GM19035 (cell line): ENCODE measurements at regions not wholly inside any gene's neighbourhood (a gene's known extent, or its start where the extent isn't known, plus 50 kb on each side); places are given as distances from the start of the nearest gene placed in this dataset.
"Not testable (repeated sequence)": the region's sequence is repeated elsewhere in the genome, so short reads cannot be mapped to it uniquely, and the experiment has no call there.

Experiments used
- ATAC-seq: cut with Tn5 transposase; IDR thresholded peaks from one replicate; pipeline ENCODE4 v1.9.1; 2021; ENCODE audit not compliant: unreplicated experiment

DNA sequence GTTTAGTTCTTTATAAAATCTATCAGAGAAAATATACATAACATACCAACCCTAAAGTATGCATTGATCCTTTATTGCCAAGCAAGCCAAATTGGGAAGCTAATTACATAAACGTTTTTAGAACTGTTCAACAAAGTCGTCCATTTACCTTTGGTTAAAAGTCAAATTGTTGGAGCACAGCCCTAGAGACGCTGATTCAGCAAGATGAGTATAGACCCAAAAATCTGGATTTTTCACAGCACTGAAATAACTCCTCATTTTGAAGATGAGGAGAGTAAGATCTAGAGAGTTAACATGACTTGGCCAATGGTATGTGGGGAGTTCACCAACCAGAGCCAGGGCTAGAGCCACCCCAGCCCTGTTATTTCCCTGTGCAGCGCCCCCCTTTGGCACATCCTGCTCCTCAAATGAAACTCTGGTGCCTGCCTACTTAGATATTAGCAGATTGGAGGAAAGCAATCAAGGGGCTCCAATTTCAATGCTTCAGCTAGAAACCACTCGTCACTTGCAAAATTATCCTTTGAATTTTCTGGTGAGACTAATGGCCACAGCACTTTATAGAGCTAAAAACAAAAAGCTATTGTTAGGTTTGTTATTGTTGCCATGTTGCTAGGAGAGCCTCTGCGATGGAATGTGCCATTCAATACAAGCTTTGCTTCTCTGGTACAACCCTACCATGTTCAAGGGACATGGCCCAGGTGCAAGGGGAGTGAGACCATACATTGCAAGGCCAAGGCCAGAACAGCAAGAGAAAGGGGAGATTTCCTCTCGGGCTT, 132.6 kb upstream of the ZEB1 start:
- ATAC-seq, result no peak

DNA sequence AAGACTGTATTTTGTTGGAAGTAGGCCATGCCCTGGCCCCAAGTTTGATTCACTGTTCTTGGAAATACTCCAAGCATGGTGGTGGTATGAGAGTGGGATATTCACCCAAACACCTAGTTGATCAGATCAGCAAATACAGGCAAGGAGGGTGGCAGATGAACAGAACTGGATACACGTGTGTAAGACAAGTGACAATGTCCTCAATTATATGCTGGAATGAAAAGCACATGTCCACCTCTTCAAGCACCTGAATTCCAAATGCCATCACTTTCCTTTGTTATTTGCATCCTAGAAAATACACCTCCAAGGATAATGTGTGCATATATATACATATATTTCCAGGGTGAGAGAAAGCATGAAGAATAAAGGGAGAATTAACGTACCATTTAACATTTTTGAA, 131.8 kb upstream of the ZEB1 start:
- no peak for ATAC-seq

DNA sequence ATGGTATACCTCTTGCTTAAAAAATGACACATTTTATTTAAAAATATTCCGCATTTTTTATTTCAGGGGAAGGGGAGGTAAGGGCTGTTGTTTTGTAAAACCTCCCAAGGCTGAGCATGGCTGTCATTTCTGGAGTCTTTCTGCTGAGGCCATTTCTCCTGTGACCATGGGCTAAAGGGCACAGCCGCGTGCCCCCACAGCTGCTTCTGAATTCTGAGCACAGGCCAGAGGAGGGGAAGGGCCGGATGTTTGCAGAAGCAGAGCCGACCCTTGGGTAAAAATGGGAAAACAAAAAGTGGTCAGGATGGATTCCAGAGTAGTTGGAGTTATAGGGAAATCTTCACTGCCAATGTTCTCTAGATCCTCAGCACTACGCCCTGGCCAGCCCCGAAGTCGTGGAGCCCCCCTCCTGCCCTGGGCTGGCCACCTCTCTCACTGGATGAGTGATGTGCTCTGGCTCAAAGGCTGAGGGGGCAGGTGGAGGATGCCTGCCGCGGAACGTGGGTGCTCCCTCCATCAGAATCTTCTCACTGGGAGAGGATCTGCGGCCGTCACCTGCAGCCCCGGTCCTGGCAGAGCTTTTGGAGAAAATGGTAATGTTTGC, 131.3 kb upstream of the ZEB1 start:
- no peak for ATAC-seq

DNA sequence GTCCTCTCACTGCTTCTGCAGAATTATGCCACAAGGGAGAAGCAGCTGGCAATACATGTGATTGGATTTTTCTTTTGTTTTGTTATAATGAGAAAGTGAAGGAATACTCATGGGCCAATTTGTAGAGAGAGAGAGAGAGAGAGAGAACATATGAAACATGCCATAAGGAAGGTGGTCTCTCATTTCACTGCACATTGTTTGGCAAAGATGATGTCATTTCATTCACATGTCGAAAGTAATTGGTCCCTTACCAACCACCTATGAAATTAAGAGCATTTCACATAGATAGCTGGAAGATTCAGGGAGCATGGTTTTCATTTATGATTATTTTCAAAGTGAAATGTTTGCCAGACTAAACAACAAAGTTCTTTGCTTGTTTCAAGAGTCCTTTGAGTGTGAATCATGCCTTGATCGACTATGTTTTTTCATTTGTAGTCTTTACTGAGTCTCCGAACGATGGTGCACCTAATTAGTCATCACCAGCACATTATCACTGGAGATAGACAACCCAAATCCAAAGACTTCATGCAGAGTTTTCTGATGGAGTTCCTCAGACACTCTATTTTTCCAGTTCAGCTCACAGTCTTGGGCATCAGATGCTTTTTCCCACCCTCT, 130.1 kb upstream of the ZEB1 start:
- no peak for ATAC-seq

DNA sequence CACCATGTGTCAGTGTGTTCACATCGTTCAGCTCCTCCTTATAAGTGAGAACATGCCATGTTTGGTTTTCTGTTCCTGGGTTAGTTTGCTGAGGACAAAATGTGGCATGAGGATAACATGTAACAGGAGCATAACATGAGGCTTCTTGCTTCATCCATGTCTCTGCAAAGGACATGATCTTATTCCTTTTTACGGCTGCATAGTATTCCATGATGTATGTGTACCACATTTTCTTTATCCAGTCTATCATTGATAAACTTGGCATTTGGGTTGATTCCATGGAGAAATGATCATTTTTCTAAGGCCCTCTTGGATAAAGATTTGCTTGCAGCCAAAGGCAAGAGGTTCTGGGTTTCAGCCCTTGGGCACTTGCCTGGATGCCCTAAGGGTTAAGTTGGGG, 128.5 kb upstream of the ZEB1 start:
- ATAC-seq, result no peak

DNA sequence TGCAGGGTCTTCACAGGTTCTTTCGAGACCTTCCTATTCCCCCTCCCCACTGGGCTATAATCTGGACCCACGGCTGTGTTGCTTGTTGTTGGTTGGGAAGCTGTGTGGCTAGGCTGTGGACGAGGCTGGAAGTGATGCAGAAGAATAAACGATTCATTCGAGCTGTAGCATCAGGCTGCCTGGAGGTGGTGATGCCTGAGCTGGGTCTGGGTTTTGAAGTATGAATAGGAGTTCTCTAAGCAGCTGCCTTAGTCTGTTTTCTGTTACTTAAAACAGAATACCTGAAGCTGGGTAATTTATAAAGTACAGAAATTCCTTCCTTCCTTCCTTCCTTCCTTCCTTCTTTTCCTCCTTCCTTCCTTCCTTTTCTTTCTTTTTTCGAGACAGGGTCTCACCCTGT, 126.5 kb upstream of the ZEB1 start:
- ATAC-seq, result no peak

DNA sequence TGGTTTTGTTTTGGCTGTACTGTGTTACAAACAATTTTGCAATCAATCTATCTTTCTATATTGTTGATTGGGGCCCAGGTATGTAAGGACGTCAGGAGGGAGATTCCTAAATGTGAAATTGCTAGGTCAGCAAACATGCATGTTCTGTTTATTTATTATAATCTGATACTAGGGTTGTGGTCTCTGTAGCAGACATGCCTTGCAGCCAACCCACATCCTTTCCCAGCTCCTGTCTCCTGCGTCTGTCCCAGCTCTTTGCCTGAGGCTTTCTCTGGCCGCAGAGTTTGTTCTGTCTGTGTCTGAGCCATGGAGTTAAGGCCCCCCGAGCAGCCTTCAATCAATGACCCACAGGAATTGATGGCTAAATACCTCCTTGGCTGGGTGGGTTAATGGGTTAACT, 124.0 kb upstream of the ZEB1 start:
- ATAC-seq, result no peak

DNA sequence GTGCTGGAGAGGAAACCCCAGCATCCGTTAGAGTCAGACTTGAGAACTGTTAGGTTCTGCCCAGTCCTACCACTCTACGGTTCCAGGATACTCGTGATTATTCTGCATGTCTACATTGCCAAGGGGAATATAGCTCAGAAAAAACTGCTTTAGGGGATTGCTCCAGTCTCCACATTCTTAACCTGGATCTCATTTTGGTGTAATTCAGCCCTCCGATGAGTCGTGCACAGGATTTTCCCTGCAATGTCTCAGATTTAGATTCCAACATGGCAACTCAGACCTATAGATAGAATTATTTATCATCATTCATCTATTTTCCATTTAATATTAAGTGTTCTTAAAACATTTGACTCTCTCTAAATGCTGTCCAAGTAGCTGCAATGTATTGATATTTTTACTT, 121.1 kb upstream of the ZEB1 start:
- ATAC-seq, result no peak

DNA sequence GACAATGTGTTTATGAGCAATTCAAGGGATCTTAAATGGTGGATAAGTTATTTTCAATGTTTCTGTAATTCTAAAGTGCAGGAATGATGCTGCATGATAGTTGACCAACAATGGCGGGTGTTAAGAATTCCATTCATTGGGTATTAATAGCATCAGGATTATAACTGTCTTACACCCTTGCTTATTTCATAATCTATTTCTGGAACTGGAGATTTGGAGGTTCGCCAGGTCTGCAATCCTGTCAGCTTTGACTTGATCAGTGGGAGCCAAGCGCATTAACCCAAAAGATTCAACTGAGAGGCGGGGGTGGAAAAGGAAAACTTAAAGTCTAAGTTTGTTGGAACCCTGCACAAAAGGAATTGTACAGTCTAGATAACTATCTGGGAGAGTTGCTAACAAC, 114.9 kb upstream of the ZEB1 start:
- no peak for ATAC-seq

DNA sequence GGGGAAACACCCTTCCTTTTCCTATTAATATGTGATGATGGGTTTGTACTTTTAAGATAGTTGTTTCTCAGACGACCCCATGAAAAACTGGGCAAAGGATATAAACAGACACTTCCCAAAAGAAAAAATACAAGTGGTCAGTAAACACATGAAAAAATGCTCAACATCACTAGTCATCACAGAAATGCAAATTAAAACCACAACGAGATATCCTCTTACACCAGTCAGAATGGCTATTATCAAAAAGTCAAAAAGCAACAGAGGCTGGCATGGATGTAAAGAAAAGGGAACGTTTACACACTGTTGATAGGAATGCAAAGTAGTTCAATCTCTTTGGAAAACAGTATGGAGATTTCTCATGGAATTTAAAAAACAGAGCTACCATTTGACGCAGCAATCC, 111.4 kb upstream of the ZEB1 start:
- no peak for ATAC-seq

DNA sequence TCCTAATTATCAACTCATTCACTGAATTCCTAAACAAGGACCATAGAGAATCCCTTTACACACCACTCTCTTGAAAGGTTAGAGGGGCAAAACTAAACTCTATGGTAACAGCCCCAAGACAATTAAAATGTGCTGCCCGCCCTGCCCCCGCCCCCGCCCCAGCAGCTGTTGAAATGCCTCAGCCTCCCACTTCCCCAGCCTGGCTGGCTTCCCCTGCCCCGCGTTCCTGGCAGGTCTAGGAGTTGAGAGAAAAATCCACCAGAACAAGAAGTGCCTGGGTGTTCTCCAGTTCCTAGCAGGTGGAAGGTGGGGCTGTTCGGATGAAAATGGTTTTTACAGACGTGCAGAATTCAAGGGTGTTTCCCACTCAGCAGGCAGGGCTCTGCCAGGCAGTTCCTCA, 109.5 kb upstream of the ZEB1 start:
- no peak for ATAC-seq

DNA sequence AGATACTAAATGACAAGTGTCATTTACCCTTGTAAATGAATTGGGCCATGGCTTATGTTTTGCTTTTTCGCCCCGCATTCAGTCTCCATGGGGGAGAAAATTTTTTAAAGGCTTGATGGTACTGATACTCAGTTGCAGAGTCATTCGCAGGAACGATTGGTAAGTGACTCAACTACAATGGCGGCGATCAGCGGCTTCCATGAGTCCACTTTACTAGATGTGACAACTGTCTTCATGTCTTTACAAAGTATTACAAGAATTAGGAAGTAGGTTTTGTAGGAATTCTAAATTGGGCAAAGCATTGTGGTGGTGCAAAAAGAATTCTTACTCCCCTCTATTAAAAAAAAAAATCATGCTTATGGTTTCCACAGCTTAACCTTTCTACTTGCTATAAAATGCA, 108.8 kb upstream of the ZEB1 start:
- ATAC-seq, result no peak

DNA sequence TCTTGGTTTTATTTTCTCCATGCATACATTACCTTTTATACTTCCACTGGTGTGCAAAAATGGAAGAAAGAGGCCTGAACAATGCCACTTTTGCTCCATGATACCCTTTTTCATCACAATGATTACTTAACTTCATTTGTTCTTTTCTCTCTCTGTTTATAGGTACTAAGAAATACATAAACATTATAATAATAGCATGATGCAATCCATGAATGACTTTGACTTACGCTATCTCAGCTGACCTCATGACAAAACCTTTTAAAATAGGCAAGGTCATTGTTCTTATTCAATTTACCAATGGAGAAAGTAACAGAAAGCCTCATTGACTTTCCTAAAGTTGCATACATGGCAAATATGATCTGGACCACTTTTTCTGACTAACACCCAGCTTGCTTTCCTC, 105.1 kb upstream of the ZEB1 start:
- ATAC-seq, result no peak

DNA sequence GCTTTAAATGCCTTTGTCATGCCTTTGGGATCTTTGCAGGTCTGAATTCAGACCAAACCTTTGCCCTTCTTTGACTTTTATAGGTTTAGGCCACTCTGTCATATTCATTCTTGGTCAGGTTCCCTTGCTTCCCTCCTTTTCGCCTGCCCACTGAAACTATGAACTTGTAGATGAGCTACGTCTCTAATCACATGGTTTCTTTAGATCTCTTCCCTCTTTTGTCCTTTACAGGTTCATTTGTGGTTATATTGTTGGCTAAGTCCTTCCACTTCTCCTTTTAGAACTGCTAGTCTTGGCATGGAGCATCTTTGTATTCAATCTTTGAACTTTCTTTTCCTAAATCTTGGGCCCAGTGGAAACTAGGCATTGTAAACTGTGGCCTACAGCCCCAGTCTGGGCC, 104.0 kb upstream of the ZEB1 start:
- no peak for ATAC-seq

DNA sequence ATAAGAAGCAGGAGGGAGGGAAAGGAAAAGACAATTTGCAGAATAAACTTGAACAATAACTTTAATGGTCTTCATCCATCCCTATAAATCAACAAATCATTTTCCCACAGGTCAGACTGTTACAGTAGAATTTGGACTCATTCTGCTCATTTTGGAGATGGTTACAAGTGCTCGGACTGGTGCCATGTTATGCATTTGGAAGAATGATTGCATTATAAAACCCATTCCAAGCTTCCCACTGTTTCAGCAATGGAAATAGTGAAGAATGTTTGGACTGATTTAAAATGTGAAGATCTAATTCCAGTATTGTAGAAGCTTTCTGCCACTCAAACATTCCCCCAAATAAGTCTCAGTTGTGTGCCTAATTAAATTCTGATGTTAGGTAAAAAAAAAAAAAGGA, 99.7 kb upstream of the ZEB1 start:
- no peak for ATAC-seq

DNA sequence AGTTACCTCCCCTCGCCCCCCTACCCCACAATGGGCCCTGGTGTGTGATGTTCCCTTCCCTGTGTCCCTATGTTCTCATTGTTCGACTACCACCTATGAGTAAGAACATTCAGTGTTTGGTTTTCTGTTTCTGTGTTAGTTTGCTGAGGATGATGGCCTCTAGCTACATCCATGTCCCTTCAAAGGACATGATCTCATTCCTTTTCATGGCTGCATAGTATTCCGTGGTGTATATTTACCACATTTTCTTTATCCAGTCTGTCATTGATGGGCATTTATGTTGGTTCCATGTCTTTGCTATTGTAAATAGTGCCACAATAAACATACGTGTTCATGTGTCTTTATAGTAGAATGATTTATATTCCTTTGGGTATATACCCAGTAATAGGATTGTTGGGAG, 90.2 kb upstream of the ZEB1 start:
- not testable (repeated sequence) for ATAC-seq

DNA sequence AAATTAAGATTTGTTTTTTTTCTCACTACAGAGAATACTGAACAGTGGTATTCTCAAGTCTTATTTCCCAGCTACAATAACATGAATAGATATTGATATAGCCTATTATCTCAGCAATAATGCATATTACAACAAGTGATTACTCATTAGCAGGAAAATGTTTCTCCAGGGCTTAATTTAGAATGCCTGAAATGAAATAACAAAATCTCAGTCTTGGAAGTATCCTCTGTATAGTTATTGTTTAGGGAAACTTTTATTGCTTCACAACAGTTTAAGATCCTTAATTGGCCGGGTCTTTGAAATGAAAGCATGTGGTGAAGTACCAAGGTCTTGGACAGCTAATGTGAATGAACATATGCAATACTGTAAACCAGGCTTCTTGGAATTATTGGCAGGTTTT, 79.1 kb upstream of the ZEB1 start:
- ATAC-seq, result no peak

DNA sequence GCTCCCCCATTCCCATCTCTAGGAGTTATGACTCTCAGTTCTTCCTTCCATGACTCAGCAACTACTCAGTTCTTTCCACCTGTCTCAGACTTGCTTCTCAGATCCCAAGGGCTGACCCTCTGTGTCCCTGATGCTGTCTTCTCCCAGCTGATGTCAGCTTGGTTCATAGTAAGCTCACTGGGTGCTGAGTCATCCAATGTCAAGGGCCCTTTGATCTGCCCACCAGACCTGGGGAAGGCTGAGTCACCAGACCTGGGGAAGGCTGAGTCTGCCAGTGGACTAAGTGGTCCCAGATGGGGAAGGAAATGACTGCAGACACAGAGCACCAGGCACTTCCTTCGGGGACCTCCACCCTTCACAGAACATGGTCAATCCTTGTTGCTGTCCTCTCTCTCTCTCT, 76.1 kb upstream of the ZEB1 start:
- ATAC-seq, result no peak

DNA sequence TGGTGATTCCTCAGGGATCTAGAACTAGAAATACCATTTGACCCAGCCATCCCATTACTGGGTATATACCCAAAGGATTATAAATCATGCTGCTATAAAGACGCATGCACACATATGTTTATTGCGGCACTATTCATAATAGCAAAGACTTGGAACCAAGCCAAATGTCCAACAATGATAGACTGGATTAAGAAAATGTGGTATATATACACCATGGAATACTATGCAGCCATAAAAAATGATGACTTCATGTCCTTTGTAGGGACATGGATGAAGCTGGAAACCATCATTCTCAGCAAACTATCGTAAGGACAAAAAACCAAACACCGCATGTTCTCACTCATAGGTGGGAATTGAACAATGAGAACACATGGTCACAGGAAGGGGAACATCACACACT, 67.9 kb upstream of the ZEB1 start:
- ATAC-seq, result not testable (repeated sequence)

DNA sequence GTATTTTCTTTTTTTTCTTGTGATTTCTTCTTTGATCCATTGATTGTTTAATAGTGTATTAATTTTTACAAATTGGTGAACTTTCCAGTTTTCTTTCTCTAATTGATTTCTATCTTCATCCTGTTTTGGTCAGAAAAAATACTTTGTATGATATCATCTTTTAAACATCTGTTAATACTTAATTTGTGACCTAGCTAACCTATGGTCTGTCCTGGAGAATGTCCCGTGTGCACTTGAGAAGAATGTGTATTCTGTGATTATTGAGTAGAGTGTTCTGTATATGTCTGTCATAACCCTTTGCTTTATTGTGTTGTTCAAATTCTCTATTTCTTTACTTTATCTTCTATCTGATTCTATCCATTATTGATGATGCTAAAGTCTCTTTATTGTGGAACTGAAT, 65.8 kb upstream of the ZEB1 start:
- ATAC-seq, result no peak

DNA sequence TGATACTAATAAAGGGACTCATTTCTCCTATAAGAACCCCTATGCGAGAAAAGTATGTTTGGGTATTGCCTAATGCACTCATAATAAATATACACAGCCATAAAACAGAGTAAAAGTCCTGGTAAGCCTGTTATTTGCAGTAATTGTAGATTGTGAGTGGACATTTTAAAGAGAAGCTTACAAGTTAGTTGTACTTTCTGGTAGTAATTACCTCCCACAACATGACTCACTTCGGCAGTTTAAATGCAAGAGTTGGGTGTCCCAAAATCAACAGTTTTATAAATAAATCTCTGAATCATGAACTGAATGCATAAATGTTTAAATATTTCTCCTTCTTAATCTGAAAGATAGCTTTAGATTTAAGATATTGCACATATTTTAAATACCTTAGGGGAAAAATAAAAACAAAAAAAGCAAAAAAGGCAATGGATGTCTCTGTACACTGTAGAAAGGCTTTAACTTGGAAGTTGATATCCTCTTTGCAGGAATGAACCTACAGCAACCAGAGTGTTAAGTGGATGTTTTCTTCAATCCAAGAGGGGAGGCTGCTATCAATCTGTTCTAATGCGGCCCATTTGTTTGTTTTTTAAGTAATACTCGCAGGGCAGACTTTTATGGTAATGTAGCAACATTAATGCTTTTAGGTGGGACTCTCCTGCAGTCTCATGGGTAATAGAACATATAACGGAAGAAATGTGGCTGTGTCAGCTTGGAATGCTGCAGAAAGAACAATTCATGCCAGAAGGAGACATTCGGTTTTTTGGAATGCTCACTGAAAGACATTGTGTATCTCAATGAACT, 57.3 kb upstream of the ZEB1 start:
- no peak for ATAC-seq

DNA sequence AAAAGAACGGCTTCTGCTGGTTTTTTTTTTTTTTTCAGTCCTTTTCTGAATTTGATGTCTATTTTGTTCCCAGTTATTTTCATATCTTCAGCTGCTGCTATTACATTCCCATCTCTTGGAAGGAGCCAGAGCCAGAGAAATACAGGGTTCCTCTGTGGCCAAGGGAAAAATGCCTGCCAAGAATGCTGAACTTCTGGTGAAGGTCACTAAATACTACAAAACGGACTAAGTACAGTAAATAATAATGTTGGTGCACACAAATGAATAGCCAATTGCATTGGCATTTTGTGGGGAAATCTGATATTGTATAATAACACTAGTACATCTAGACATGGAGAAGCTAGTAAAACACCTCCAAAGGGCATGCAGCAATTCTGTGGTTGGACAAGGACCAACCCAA, 56.3 kb upstream of the ZEB1 start:
- no peak for ATAC-seq
